NCI-H748 (cell line): ENCODE measurements at regions not wholly inside any gene's neighbourhood (a gene's known extent, or its start where the extent isn't known, plus 50 kb on each side); places are given as distances from the start of the nearest gene placed in this dataset.

Experiments used
- DNase-seq: peaks from one replicate; lab custom pipeline; 2025; ENCODE audit not compliant: unreplicated experiment; lab: John Stamatoyannopoulos, UW

DNA sequence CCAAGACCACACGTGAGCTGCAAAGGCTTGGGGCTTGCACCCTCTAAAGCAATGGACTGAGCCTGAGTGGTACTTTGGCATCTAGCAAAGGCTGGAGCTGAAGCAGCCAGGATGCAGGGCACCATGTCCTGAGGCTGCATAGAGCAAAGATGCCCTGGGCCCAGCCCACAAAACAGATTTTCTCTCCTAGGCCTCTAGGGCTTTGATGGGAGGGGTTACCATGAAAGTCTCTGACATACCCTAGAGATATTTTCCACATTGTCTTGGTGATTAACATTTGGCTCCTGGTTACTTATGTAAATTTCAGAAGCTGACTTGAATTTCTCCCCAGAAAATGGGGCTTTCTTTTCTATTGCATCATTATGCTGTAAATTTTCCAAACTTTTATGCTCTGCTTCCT is 438.3 kb downstream of the SLC16A7 start:
- DNase-seq = no peak

DNA sequence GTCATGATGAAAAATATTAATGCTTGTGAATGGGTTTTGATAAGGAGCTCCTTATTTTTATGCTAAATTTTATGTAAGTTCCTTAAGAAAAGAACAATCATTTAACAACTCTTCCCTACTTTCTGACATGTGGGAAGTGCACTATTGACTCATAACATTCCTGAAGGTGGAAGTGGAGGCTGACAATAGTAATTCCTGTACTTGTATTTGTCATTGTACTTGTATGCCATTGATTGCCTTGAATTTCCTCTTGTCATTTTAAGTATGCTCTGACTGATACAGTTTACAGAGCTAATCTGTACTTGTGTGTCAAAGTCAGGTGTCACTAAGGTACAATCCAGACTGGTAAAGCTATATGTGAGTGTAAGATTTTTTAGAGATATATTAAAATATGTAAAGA is 440.0 kb downstream of the SLC16A7 start:
- DNase-seq = no peak

DNA sequence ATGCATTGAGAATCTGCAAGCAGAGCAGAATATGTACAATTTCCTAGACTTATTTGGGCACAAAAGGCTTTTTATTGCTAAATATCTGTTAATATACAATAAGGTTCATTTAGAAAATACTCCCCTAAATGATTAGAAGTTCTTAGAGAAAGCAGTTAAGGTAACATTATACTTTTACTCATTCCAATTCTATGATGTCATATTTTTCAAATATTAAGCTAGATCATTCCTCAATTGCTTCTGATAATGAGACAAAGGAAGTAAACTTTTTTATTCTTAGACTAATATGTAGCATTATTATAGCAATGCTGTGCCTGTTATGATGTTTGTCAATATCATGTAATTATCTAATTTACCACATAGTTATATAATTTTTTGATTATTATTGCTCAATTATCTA is 447.0 kb downstream of the SLC16A7 start:
- no peak for DNase-seq

DNA sequence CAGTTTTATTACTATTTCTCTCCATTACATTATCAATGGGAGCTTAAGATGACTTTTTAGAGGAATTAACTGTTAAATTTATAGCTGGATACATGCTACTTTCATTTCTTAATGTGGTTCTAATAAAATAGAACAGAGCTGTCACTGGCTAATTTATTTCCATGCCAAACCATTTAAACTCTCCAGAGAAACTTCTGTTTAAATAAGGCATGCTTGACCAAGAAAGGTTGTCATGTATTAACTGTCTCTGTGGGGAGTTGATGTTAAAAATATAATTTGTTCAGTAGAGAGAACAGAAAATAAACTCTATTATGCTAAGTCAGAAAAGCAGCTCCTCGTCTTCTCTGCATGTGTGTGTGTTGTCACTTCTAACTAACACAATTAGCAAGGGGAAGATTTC is 447.4 kb downstream of the SLC16A7 start:
- no peak for DNase-seq

DNA sequence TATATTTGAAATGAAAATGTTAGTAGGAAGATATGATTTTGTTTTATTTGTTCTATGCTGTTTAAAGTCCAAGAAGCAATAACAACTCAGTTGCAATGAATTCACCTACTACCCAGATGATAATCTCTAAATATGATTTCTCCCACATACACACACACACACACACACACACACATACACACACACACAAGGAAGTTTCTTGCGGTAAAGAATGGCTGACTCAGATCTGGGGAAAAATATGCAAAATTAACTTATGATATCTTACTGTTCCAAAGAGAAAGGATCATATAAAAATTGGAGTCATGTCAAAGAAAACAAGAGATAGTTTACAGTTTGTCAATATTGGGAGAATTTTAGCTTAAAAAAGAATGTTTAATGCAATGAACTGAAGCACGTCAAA is 456.7 kb downstream of the SLC16A7 start:
- no peak for DNase-seq

DNA sequence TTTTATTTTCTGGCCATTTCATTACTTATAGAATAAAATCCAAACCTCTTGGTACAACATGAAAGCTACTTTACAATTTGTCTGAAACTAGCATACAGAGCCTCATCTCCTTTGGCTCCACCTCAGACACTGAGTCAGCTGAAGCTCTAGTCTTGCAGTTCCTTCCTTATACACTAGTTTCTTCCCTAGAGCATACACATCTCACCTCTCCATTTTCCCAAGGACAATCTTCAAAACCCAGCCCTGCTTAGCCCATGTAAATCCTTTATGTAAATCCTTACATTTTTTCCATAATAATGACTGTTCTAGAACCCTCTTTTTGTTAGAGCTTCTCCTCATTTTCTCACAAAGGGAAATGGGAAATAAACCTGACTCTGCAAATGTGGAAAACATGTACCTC is 463.4 kb downstream of the SLC16A7 start:
- DNase-seq = no peak

DNA sequence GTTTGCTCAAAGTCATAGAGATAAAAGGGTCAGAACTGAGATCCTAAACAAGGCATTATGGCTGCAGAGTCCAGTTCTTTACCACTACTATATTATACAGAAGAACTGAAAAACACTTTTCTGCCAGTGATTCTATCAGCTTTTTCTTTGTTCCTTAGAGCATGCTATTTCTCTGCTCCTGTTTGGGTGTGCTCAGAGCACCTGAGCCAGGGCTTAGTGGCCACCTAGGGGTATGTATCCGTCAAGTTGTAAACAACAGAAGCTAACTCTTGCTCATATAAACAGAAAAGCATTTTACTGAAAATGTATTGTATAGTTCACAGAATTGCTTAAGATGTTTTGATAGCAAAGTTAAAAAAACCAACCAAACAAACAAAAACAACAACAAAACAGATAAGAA is 470.8 kb downstream of the SLC16A7 start:
- no peak for DNase-seq

DNA sequence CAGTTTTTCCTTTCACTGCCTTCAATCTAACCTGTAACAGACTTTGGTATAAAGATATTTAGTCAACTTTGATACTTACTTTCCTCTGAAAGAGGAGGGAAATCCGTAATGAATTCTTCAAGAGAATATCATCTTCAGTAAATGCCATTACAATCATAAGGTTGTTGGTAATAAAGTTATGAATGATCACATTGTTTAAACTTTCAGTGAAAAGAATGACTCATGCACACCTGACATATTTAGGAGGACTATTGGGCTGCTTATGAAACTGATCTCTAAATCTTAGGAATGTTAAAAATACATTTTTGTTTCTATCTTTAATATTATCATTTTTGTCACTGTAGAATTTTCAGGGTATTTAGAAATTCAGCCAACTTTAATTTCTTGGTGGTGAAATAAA is 474.7 kb downstream of the SLC16A7 start:
- no peak for DNase-seq

DNA sequence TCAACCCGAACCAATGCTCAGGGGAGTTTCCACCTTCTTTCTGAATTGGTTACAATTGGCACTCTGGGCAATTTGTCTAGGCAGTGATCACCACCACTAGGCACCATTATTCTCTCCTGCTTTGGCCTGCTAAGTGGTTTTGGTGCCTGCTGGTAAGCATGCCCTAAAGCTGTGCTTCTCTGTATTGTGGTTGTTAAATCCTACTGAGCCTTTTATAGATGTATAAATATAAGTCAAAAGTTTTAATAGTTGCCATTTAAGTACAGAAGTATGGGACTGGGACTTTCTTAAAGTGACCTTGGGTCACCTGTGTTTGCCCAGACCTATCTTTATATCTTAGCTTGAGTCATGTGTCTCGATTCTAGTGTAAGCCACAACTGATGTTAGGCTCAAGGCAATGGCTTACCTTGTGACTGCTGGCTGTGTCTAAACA is 475.9 kb downstream of the SLC16A7 start:
- DNase-seq = no peak

DNA sequence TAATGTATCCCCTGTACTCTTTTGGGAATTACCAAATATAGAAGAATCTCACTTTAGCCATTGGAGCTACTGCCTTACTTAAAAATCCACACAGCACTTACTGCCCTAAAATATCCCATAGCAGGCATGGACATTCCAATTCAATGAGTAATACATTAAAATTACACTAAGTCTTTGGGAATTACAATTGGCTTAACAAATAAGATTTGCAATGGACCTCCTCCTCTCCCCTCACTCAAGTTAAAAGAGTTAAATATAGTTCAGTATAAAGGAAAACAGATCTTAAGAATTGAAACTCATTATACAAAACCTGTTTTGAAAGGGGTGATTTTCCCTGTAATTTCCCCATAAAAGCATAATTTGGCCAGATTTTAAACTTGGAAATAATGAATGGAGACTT is 477.1 kb downstream of the SLC16A7 start:
- DNase-seq = no peak

DNA sequence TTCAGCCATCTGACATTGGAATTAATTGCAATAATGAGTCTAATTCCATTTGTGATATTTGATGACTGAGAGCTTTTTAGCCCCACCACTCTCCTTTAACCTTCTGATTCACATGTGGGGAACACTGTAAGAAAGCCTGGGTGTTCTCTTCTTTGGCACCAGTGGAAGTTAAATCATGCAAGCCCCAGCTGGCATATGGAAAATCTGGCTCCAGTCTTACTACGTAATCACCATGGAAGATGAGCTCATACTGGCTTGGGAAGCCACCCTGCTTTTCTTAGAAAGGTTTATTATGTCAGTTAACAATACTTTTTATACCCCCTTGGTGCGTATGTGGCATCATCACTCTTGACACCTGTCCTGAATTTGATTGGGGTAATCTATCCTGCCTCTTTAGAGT is 479.3 kb downstream of the SLC16A7 start:
- no peak for DNase-seq

DNA sequence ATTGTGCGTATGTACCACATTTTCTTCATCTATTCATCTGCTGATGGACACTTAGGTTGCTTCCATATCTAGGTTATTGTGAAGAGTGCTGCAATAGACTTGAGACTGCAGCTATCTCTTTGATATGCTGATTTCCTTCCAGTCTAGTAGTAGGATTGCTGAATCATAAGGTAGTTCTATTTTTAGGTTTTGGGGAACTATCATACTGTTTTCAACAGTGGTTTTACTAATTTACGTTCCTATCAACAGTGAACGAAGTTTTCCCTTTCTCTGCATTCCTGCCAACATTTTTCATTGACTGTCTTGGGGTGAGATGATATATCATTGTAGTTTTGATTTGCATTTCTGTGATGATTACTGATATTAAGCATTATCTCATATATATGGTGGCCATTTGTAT is 482.2 kb downstream of the SLC16A7 start:
- DNase-seq = no peak

DNA sequence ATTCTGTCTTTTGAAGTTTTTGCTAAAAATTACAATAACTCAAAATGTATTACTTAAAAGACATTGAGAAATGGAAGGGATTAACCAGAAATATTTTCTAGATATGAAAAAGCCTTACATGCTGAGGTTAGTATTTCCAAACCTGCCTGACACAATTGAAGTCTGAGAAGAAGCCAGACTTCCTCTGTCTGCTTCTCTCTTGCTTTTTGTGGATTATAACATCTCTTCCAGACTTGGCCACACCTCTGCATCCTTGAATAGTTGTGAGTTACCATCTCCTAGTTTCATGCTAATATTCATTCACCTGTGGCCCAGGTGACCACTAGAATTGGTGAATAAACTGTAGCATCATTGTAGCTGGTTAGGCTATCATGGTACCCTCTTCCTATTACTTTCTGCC is 497.6 kb downstream of the SLC16A7 start:
- no peak for DNase-seq

DNA sequence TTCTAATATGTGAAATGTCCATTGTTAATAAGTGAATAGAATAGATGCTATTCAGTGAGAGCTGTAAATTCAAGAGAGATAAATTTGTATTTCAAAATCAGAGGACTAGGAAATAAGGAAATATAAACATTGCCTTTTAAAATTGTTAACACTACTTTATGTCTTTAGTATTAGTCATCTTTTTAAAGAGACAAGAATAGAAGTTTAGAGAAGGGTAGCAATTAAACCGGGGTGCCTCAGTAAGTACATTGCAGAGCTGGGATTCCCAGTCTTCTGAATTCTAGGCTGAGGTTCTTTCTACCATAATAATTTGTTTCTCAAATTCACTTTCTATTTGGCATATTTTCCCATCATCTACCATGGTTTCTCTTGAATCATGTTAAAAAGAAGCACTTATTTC is 498.6 kb downstream of the SLC16A7 start:
- no peak for DNase-seq

DNA sequence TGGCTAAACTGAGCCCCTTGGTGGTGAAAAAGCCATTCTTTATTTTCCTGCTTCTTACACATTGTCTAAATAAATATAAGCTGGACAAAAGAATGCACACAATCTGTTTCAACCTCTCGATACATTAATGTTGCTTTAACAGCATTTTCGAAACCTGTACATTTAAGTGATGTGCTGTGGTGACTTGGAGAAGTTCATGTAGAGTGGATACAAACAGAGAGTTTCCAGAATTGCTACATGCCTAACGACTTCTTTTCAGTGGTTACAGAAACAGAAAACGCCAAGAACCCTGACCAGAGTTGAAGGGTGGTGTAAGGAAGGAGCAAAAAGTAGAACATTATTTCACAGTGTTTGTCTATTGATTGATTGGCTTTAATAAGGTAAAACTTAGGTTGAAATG is 500.9 kb downstream of the SLC16A7 start:
- no peak for DNase-seq

DNA sequence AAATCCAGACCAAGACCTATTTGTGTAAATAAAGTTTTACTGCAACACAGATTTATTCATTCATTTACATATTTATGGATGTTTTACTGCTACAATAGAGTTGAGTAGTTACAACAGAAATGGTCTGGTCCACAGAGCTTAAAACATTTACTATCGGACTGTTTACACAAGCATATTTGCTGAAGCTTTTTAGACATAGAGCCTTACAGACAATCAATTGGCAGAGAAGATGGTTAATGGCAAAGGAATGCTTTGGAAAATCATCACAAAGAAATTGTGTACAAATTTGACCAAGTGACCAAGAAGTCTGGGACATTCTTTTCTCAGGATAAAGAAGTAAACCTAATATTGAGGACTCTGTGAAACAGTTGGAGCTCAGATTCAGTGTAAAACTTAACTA is 504.3 kb downstream of the SLC16A7 start:
- no peak for DNase-seq

DNA sequence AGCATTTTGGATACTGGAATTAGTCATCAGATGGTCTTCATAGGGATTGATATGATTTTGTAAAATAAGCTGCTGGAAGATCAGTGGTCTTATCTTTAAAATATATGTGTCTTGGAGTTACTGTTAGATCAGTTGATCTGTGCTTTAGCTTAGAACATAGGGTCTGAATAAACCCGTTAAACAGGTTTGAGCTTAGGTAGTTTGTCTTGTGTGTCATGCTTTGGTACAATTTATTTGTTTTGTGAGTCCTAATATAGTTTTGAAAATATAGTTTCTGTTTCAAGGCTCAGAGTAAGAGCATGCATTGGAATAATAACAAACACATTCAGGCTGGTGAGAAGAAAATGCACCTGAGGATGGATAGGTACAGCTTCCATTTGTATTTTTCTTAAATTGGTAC is 505.0 kb downstream of the SLC16A7 start:
- DNase-seq = peak; percentile 16

DNA sequence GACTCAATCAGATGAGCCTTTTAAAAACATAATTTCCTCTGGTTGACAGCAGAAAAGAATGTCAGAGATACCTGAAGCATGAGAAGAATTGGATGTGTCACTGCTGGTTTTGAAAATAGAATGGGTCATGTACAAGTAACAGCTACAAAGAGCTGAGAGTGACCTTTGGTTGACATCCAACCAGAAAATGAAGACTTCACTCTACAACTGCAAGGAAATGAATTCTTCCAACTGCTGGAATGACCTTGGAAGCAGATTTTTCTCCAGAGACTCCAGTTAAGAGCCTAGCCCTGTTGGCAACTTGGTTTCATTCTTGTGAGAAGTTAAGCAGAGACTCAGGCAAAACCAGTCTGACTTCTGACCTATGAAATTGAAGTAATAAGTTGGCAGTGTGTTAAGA is 505.9 kb downstream of the SLC16A7 start:
- no peak for DNase-seq

DNA sequence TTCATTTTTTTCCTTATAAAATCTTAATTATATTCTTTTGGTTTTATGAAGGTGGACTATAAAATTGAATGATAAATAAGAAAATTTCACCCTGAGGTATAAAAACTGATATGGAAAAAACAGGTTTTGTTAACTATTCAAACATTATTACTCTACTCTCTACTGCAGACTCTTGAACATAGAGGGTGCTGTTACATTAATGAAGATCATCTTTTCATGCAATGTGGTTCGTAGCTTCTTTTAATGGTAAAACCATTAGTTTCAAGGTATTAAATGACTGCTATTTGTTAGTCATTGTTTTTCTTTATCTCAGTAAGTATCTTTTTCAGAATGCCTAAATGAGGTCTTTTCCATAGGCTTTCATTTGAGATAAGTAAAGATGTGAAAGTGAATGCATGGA is 510.4 kb downstream of the SLC16A7 start:
- peak; percentile 31 for DNase-seq

DNA sequence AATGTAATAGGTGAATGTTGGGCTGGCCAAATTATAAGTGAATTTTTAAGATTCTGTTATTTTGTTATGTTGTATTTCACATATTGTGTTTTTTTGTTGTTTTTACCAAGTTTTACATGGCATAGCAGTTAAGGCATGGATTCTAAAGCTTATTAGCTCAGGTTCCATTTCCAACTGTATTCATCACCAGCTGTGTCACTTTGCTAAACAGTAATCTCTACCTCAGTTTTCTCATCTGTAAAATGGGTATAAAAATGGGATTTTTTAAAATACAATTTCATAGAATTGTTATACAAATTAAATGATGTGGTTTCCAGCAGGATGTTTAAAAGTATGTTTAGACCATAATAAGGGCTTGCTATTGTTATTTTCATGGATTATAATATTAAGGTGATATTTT is 512.2 kb downstream of the SLC16A7 start:
- DNase-seq = no peak

DNA sequence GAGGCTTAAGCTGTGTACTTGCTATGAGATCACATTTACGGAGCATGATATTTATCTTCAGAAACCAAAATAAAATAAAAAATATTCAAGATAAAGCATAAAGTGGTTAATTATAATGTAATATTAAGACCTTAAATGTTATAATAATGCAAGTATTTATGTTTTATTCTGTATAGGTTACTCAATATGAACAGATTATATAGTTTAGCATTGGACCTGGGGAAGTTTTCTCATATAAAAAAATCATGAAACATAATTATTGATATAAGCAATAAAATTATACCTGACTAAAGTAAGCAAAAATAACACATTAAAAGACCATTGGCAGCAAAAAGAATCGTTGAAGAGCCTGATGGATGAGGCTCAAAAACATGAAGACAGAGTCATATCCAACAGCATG is 516.2 kb downstream of the SLC16A7 start:
- DNase-seq = no peak

DNA sequence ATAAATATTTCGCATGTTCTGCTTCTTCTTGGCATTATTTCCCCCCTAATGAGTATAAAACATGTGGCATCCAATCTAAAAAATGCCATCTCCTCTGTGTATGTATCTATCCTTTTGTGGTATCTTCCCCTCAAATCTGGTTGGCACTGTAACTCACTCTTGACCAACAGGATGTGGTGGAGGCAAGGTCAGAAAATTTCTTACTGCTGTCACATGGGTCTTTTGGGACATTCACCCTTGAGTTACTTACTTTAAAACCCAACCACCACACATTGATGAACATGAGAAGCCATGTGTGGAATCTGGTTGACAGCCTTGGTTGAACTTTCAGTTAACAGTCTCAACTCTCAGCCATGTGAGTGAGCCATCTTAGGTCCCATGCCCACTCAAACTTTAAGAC is 516.9 kb downstream of the SLC16A7 start:
- DNase-seq = no peak

DNA sequence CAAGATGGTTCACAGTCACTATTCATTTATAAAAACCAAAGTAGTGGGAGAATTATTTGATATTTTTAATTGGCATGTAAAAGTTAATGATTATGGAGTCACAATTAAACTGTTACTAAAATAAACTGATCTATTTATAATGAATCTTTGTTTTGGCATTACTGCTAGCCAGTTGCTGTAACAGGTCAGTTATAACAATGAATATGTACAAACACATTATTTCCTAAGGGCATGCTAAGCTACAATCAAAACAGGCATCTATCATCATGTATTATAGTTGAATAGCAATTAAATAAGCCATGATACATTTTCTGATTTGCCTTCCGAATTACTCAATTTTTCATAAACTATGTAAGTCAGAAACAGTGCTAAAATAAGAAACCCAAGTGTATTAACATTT is 518.3 kb downstream of the SLC16A7 start:
- DNase-seq = no peak

DNA sequence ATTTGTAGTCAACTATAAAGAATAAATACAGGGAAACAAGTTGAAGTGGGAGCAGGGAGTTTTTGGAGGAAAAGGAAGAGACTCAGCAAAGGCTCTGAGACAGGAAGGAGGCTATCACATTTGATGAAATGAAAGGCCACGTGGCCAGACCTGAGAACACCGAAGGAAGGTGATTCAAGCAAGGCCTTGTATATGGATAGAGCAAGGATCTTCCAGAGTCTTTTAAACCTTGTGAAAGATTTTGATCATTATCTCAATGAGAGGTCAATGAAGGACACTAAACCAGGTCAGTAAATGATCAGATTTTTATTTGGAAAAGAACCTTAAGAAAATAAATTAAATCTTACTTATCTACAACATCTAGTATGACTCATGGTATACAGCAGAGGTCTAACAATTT is 523.5 kb downstream of the SLC16A7 start:
- DNase-seq = no peak
